ENCODE measurements at regions not wholly inside any gene's neighbourhood (a gene's known extent, or its start where the extent isn't known, plus 50 kb on each side); places are given as distances from the start of the nearest gene placed in this dataset.

- Histone ChIP-seq H3K27me3 (no peaks in the 10 kb centered on the region), H3K9me3 (no peaks in the 10 kb centered on the region), H3K27ac (peak overlapping the region in 1 of 4 donors; percentile 8), H3K4me1 (peaks cover 0 to 6% (median 0%) of the 10 kb centered on the region in 4 donors), H3K4me3 (no peak overlapping the region), H3K36me3 (no peaks in the 10 kb centered on the region)
- TF ChIP-seq POLR2A (IDR thresholded peaks at IDR 0.05), result no peak
- TF ChIP-seq, protein P1, sequence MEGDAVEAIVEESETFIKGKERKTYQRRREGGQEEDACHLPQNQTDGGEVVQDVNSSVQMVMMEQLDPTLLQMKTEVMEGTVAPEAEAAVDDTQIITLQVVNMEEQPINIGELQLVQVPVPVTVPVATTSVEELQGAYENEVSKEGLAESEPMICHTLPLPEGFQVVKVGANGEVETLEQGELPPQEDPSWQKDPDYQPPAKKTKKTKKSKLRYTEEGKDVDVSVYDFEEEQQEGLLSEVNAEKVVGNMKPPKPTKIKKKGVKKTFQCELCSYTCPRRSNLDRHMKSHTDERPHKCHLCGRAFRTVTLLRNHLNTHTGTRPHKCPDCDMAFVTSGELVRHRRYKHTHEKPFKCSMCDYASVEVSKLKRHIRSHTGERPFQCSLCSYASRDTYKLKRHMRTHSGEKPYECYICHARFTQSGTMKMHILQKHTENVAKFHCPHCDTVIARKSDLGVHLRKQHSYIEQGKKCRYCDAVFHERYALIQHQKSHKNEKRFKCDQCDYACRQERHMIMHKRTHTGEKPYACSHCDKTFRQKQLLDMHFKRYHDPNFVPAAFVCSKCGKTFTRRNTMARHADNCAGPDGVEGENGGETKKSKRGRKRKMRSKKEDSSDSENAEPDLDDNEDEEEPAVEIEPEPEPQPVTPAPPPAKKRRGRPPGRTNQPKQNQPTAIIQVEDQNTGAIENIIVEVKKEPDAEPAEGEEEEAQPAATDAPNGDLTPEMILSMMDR (IDR thresholded peaks at IDR 0.05), result no peak
- no peak for DNase-seq
These were observed 157.4 kb downstream of the GLI2 start for GRCh38 chr2:120892967-120893667.

GRCh38 chr2:120893811-120894584 is 158.3 kb downstream of the GLI2 start:
- Histone ChIP-seq H3K27me3 (no peaks in the 10 kb centered on the region), H3K27ac (peak overlapping the region in 1 of 4 donors; percentile 8), H3K4me3 (no peak overlapping the region), H3K4me1 (peaks cover 0 to 6% (median 0%) of the 10 kb centered on the region in 4 donors), H3K36me3 (no peaks in the 10 kb centered on the region), H3K9me3 (no peaks in the 10 kb centered on the region)
- TF ChIP-seq POLR2A (IDR thresholded peaks at IDR 0.05), result no peak
- TF ChIP-seq, protein P1 (IDR thresholded peaks at IDR 0.05), result no peak
- no peak for DNase-seq

- Histone ChIP-seq H3K27ac (no peak overlapping the region), H3K27me3 (no peaks in the 10 kb centered on the region), H3K9me3 (no peaks in the 10 kb centered on the region), H3K36me3 (no peaks in the 10 kb centered on the region), H3K4me1 (peaks cover 0 to 6% (median 0%) of the 10 kb centered on the region in 4 donors), H3K4me3 (no peak overlapping the region)
- no peak for TF ChIP-seq POLR2A (IDR thresholded peaks at IDR 0.05)
- TF ChIP-seq, protein P1 (IDR thresholded peaks at IDR 0.05), result no peak
- DNase-seq, result no peak
These were observed 159.3 kb downstream of the GLI2 start for GRCh38 chr2:120894966-120895365.

DNA sequence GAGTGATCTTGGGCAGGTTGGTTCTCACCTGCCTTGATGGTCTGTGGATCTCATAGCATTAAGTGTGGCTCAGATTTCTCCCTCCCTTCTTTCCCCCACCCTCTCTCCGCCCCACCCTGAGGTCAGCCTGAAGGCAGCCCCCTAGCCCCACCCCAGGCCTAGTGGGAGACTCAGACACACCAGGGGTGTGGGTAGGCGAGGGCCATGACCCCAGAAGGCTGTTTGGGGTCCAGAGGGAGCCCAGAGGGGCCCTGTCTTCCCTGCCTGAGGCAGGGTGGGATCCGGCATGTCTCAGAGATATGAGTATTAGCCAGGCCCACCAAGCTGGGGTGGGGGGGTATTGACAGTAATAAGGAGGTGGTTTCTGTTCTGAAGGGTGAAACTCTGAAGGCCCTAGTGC is 160.5 kb downstream of the GLI2 start:
- DNase-seq, result no peak
- no peak for TF ChIP-seq POLR2A (IDR thresholded peaks at IDR 0.05)
- TF ChIP-seq, protein P1 (IDR thresholded peaks at IDR 0.05), result no peak
- H3K27me3 ChIP-seq, result no peaks in the 10 kb centered on the region
- no peaks in the 10 kb centered on the region for H3K9me3 ChIP-seq
- H3K36me3 ChIP-seq, result no peaks in the 10 kb centered on the region
- peaks cover 0 to 6% (median 0%) of the 10 kb centered on the region in 4 donors for H3K4me1 ChIP-seq
- H3K27ac ChIP-seq, result no peak overlapping the region
- no peak overlapping the region for H3K4me3 ChIP-seq

DNA sequence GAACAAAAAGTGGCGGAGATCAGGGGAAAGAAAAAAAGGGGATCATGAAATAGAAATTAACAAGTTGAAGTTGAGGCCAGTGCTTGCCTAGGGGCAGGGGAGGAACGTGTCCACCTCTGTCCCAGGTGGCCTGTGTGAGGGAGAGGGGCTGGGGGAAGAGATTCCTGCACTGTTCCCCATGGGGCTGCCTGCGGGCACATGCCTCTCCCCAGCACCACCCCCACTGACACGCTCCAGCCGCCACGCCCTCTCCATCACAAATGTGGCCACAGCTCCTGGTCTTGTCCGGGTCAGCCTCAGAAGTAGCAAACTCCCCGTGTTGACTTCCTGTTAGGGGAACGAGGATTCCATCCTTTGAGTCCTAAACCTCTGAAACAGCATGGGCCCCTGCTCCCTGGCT is 161.2 kb downstream of the GLI2 start:
- Histone ChIP-seq H3K36me3 (no peaks in the 10 kb centered on the region), H3K9me3 (no peaks in the 10 kb centered on the region), H3K4me1 (peaks cover 0 to 6% (median 0%) of the 10 kb centered on the region in 4 donors), H3K27ac (no peak overlapping the region), H3K4me3 (no peak overlapping the region), H3K27me3 (no peaks in the 10 kb centered on the region)
- DNase-seq, result no peak
- TF ChIP-seq POLR2A (IDR thresholded peaks at IDR 0.05), result no peak
- TF ChIP-seq, protein P1 (IDR thresholded peaks at IDR 0.05), result no peak
